Esophagus muscularis mucosa (tissue), 4 donors: ENCODE measurements at regions not wholly inside any gene's neighbourhood (a gene's known extent, or its start where the extent isn't known, plus 50 kb on each side); places are given as distances from the start of the nearest gene placed in this dataset.
"Not testable (repeated sequence)": the region's sequence is repeated elsewhere in the genome, so short reads cannot be mapped to it uniquely, and the experiment has no call there.

Experiments
- DNase-seq: peaks from one replicate; pipeline ENCODE4 v3.0.0-alpha.2; 2017; ENCODE audit errors: extremely low spot score
- H3K27ac ChIP-seq, 4 donors: fragments of 200-600 bp; sonication (generic); replicated peaks in 1 of 4; 1 replicate in 3 of 4; 2 replicates in 1 of 4; pipeline ENCODE4 v1.5.1; 2016 to 2019; ENCODE audit warnings: mild to moderate bottlenecking in 1 of 4
- H3K27me3 ChIP-seq, 4 donors: fragments of 200-600 bp; sonication (generic); one replicate each; pipeline versions ENCODE4 v1.5.1 to v1.6.0; 2016 to 2019
- H3K36me3 ChIP-seq, 4 donors: fragments of 200-600 bp; sonication (generic); one replicate each; pipeline ENCODE4 v1.5.1; 2016 to 2019
- H3K4me1 ChIP-seq, 4 donors: fragments of 200-600 bp; sonication (generic); one replicate each; pipeline ENCODE4 v1.5.1; 2016 to 2019
- H3K4me3 ChIP-seq, 4 donors: fragments of 200-600 bp; sonication (generic); 1 replicate in 2 of 4; 2 replicates in 2 of 4; pipeline ENCODE4 v1.5.1; 2016 to 2019; ENCODE audit warnings: mild to moderate bottlenecking in 4 of 4, moderate library complexity in 1 of 4
- H3K9me3 ChIP-seq, 4 donors: fragments of 200-600 bp; sonication (generic); 1 replicate in 3 of 4; 2 replicates in 1 of 4; pipeline ENCODE4 v1.5.1; 2016 to 2019
- EP300 ChIP-seq: sonication (generic); formaldehyde crosslinking; IDR thresholded peaks from one replicate; pipeline ENCODE4 v1.6.1; 2017; ENCODE audit warnings: antibody characterized with exemption
- POLR2A ChIP-seq: fragments of 450-650 bp; IDR thresholded peaks from one replicate; pipeline ENCODE4 v1.6.1; 2017; ENCODE audit warnings: antibody characterized with exemption, moderate library complexity, mild to moderate bottlenecking, low read depth
- POLR2AphosphoS5 ChIP-seq, 2 donors: sonication (generic); formaldehyde crosslinking; IDR thresholded peaks; one replicate each; pipeline ENCODE4 v1.6.1; 2017; ENCODE audit warnings: antibody characterized with exemption in 2 of 2
- WGBS: methylation state at CpG from one replicate; pipeline ENCODE4 v1.1.5; 2018; 5-methylcytosine and 5-hydroxymethylcytosine counted together
- intact Hi-C: fragments of 100-400 bp; cut with DNase I; formaldehyde crosslinking; loops from one replicate; pipeline ENCODE4 v1.15.1; 2023
- TF ChIP-seq, protein P1 (sequence below), 3 experiments: fragments of 200-600 bp in 2 of 3; fragments of 450-650 bp in 1 of 3; sonication (generic) in 2 of 3; IDR thresholded peaks; one replicate each; pipeline ENCODE4 v1.5.1; 2017 to 2019; ENCODE audit warnings: antibody characterized with exemption in 3 of 3, mild to moderate bottlenecking in 2 of 3, moderate library complexity in 1 of 3

DNA sequence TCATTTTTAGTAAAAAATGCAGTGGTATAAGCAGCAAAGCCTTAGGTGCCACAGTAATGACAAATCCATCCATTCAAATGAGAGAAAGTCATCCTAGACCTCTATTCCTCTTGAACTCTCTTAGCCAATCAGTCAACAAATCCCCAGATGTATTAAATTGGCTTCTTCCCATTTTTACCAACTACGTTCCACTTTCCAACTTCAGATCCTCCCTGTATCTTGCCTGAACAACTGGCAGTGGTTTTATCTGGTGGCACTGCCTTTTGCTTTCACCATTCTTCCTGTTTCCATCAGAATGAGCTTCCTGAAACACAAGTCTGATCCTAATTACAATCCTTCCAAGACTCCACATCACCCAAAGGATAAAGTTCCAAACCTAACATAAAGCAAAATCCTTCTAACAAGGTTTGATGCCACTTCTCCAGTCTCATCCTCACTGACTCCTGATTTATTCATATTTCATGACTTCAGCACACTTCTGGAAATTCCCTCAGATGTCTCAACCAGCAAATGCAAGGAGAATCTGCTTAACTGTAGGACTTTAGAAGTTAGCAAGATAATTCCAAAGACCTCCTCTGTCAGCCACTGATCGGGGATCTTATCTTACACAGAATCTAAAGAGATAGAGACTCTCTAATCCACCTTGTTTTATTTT lies 69.8 kb upstream of the SLC4A7 start:
- H3K4me3 ChIP-seq, result no peak overlapping the region
- H3K9me3 ChIP-seq, result no peaks in the 10 kb centered on the region
- H3K27me3 ChIP-seq, result no peaks in the 10 kb centered on the region
- TF ChIP-seq EP300, result no peak
- TF ChIP-seq POLR2A, result no peak
- TF ChIP-seq, protein P1, sequence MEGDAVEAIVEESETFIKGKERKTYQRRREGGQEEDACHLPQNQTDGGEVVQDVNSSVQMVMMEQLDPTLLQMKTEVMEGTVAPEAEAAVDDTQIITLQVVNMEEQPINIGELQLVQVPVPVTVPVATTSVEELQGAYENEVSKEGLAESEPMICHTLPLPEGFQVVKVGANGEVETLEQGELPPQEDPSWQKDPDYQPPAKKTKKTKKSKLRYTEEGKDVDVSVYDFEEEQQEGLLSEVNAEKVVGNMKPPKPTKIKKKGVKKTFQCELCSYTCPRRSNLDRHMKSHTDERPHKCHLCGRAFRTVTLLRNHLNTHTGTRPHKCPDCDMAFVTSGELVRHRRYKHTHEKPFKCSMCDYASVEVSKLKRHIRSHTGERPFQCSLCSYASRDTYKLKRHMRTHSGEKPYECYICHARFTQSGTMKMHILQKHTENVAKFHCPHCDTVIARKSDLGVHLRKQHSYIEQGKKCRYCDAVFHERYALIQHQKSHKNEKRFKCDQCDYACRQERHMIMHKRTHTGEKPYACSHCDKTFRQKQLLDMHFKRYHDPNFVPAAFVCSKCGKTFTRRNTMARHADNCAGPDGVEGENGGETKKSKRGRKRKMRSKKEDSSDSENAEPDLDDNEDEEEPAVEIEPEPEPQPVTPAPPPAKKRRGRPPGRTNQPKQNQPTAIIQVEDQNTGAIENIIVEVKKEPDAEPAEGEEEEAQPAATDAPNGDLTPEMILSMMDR (IDR thresholded peaks at IDR 0.05), result no peak
- intact Hi-C loops, result no loop called here
- DNase-seq, result no peak
- 73% methylated on average over 2 of the region's 2 CpGs for WGBS
- peak overlapping the region in 1 of 4 donors; percentile 24 for H3K27ac ChIP-seq
- H3K4me1 ChIP-seq, result peaks cover 0 to 14% (median 2%) of the 10 kb centered on the region in 4 donors
- no peaks in the 10 kb centered on the region for H3K36me3 ChIP-seq

DNA sequence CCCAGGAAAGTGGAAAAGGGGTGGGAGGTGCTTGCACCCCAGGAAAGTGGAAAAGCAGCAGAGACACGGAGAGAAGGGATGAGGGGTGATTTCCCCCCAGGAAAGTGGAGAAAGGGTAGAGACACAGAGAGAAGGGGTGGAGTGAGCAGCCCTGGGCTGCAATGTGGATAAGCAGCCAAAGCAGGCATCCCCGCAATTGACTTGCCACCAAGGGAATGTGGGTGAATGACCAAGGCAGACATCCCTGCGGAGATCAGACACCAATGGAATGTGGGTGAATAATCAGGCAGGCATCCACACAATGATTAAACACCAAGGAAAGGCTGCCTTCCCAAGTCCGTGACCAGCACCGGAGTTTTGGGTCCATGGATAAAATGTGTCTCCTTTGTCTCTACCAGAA lies 68.5 kb upstream of the SLC4A7 start:
- H3K27ac ChIP-seq, H3K4me3 ChIP-seq, H3K27me3 ChIP-seq, DNase-seq, H3K9me3 ChIP-seq, intact Hi-C loops, H3K36me3 ChIP-seq: not testable (repeated sequence)
- WGBS, result 92% methylated on average over 5 of the region's 5 CpGs
- peaks cover 0 to 14% (median 2%) of the 10 kb centered on the region in 4 donors for H3K4me1 ChIP-seq

DNA sequence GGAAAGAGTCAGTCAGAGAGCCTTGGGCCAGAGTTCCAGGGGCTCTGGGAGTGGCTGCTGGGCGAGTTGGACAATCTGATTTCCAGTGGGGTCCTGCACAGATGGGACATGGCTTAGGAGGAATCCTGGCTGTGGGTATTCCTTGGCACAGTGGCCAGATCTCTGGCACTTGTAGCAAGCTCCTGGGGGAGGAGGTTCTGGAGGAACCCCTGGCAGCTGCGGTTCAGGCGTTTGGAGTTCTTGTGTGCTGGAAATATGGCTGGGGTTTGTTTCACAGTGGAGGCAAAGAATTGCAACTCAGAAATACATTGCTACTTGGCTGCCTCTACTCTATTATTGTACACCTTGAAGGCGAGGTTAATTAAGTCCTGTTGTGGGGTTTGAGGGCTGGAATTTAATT lies 67.2 kb upstream of the SLC4A7 start:
- H3K27me3 ChIP-seq, intact Hi-C loops, H3K9me3 ChIP-seq, DNase-seq, H3K36me3 ChIP-seq, H3K4me3 ChIP-seq, H3K27ac ChIP-seq, H3K4me1 ChIP-seq: not testable (repeated sequence)
- 100% methylated on average over 2 of the region's 4 CpGs for WGBS

DNA sequence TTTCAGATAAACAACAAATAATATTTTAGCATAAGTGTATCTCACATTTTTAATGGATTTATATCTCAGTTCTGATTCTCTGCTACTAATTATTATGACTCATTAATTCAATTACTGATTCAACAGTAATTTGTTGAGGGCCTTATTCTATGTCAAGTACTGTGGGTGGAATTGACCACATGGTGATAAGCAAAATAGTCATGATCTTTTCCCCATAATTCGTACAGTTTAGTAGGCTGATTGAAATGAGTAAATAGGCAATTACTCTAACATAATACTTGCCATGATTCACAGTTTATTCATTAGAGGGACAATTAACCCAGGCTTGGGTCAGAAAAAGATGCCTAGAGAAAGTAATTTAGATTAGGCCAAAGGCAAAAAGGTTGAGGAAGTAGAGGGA lies 60.9 kb upstream of the SLC4A7 start:
- Histone ChIP-seq H3K27me3 (no peaks in the 10 kb centered on the region), H3K27ac (no peak overlapping the region), H3K4me1 (peaks cover 0 to 8% (median 5%) of the 10 kb centered on the region in 4 donors), H3K4me3 (no peak overlapping the region), H3K9me3 (no peaks in the 10 kb centered on the region), H3K36me3 (no peaks in the 10 kb centered on the region)
- WGBS, result 71% methylated on average over 1 of the region's 1 CpG
- TF ChIP-seq POLR2AphosphoS5 (IDR thresholded peaks at IDR 0.05) (no peak), EP300 (no peak), POLR2A (no peak)
- TF ChIP-seq, protein P1 (IDR thresholded peaks at IDR 0.05), result no peak
- intact Hi-C loops, result no loop called here
- DNase-seq, result no peak

DNA sequence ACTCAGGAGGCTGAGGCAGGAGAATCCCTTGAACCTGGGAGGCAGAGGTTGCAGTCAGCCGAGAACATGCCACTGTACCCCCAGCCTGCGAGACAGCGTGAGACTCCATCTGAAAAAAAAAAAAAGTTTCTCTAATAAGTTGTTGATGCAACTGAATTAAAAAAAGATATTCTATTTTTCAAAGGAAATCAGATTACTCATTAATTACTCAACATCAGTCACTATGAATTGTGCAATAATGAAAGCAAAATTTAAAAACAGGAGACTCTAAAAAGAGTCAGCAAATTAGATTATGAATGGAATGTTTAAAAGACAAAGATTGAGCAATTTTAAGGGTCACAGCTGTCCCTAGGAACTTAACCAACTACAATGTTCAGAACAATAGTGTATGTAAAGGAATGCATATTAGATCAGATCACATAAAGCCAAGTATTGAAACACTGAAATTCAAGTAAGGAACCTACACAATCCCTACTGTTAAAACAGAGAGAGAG lies 60.2 kb upstream of the SLC4A7 start:
- H3K4me1 ChIP-seq, result peaks cover 0 to 8% (median 5%) of the 10 kb centered on the region in 4 donors
- no peak overlapping the region for H3K4me3 ChIP-seq
- H3K27me3 ChIP-seq, result no peaks in the 10 kb centered on the region
- no peaks in the 10 kb centered on the region for H3K9me3 ChIP-seq
- intact Hi-C loops, result no loop called here
- no peak for TF ChIP-seq EP300
- peak in 1 of 2 donors; percentile 18 for TF ChIP-seq POLR2AphosphoS5 (IDR thresholded peaks at IDR 0.05)
- peak overlapping the region in 2 of 4 donors; percentile 31 to 33 for H3K27ac ChIP-seq
- WGBS, result 74% methylated on average over 3 of the region's 3 CpGs
- DNase-seq, result no peak
- no peaks in the 10 kb centered on the region for H3K36me3 ChIP-seq

DNA sequence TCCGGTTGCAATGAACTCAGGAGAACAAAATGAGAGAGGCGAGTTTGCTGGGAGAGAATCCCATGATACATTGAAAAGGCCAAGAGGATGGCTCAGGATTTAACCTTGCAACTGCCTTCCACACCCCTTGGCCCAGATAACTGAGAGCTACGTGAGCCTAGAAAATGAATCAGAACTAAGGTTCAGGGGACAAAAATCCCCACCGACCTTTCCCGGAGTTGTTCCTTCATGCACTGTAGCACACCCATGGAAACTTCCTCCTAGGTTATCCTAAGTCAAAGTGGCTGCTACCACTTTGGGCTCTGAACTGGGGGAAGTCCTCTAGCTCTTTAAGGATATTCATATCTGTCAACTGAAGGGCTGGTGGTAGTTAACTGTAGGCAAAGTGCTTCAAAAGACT lies 58.3 kb upstream of the SLC4A7 start:
- H3K27me3 ChIP-seq, result no peaks in the 10 kb centered on the region
- no peak overlapping the region for H3K4me3 ChIP-seq
- WGBS, result 65% methylated on average over 5 of the region's 5 CpGs
- no peak for DNase-seq
- TF ChIP-seq POLR2AphosphoS5 (IDR thresholded peaks at IDR 0.05) (no peak), EP300 (no peak), POLR2A (no peak)
- TF ChIP-seq, protein P1 (IDR thresholded peaks at IDR 0.05), result no peak
- intact Hi-C loops, result no loop called here
- no peaks in the 10 kb centered on the region for H3K36me3 ChIP-seq
- H3K9me3 ChIP-seq, result no peaks in the 10 kb centered on the region
- H3K27ac ChIP-seq, result no peak overlapping the region
- peaks cover 0 to 8% (median 5%) of the 10 kb centered on the region in 4 donors for H3K4me1 ChIP-seq
